Fibroblast of lung (primary cell): ENCODE measurements at regions not wholly inside any gene's neighbourhood (a gene's known extent, or its start where the extent isn't known, plus 50 kb on each side); places are given as distances from the start of the nearest gene placed in this dataset.

Experiments
- DNase-seq, 2 donors: peaks; one replicate each; pipeline versions ENCODE4 v3.0.0 to v3.0.0-alpha.2; 2010; ENCODE audit warnings: low read depth in 2 of 2
- H2AFZ ChIP-seq: 2 replicates; pipeline ENCODE4 v1.5.1; 2012; ENCODE audit warnings: low read length, control low read depth, inconsistent platforms
- H3K27ac ChIP-seq: 2 replicates; pipeline ENCODE4 v1.5.1; 2011; ENCODE audit warnings: low read length, control low read depth; ENCODE audit not compliant: insufficient read depth
- H3K27me3 ChIP-seq: 2 replicates; pipeline ENCODE4 v1.5.1; 2011; ENCODE audit warnings: mild to moderate bottlenecking, low read length; ENCODE audit not compliant: control insufficient read depth, insufficient read depth
- H3K36me3 ChIP-seq: 2 replicates; pipeline ENCODE4 v1.5.1; 2011; ENCODE audit warnings: low read length; ENCODE audit not compliant: control insufficient read depth, insufficient read depth
- H3K4me1 ChIP-seq: 2 replicates; pipeline ENCODE4 v1.5.1; 2011; ENCODE audit warnings: low read length; ENCODE audit not compliant: control insufficient read depth, insufficient read depth; ENCODE audit errors: extremely low read depth
- H3K4me2 ChIP-seq: 2 replicates; pipeline ENCODE4 v1.5.1; 2011; ENCODE audit warnings: low read length, control low read depth; ENCODE audit not compliant: insufficient read depth; ENCODE audit errors: extremely low read depth
- H3K4me3 ChIP-seq, 4 experiments: fragments of 200-600 bp in 1 of 4; sonication (generic) in 1 of 4; replicated peaks in 1 of 4; 2 replicates each; pipeline ENCODE4 v1.5.1; 2011 to 2016; ENCODE audit warnings: low read length in 4 of 4, low read depth in 3 of 4, mild to moderate bottlenecking in 3 of 4, control low read depth in 2 of 4, inconsistent platforms in 1 of 4, mixed read lengths in 1 of 4; ENCODE audit not compliant: insufficient read depth in 1 of 4; ENCODE audit errors: control extremely low read depth in 1 of 4
- H3K79me2 ChIP-seq: 2 replicates; pipeline ENCODE4 v1.5.1; 2012; ENCODE audit warnings: mild to moderate bottlenecking, low read length, inconsistent platforms; ENCODE audit not compliant: control insufficient read depth, insufficient read depth
- H3K9ac ChIP-seq: 2 replicates; pipeline ENCODE4 v1.5.1; 2011; ENCODE audit warnings: mild to moderate bottlenecking, low read length, control low read depth; ENCODE audit not compliant: insufficient read depth
- H3K9me3 ChIP-seq: 2 replicates; pipeline ENCODE4 v1.5.1; 2012; ENCODE audit warnings: low read depth, low read length; ENCODE audit not compliant: control insufficient read depth, insufficient read depth
- H4K20me1 ChIP-seq: 2 replicates; pipeline ENCODE4 v1.5.1; 2011; ENCODE audit warnings: low read length; ENCODE audit not compliant: control insufficient read depth, insufficient read depth; ENCODE audit errors: extremely low read depth
- EZH2 ChIP-seq: IDR thresholded peaks from 2 replicates; pipeline ENCODE4 v1.5.1; 2012; ENCODE audit warnings: low read length, control low read depth, mild to moderate bottlenecking; ENCODE audit errors: missing control alignments
- TF ChIP-seq, protein P1 (sequence below), 2 donors: IDR thresholded peaks in 1 of 2; conservative IDR thresholded peaks in 1 of 2; 1 replicate in 1 of 2; 2 replicates in 1 of 2; pipeline ENCODE4 v1.5.1; 2011 to 2012; ENCODE audit warnings: low read length in 2 of 2, control low read depth in 1 of 2, inconsistent platforms in 1 of 2, low read depth in 1 of 2, mild to moderate bottlenecking in 1 of 2

GRCh38 chr10:130799532-130799931 is 512.0 kb downstream of the TCERG1L start:
- TF ChIP-seq, protein P1, sequence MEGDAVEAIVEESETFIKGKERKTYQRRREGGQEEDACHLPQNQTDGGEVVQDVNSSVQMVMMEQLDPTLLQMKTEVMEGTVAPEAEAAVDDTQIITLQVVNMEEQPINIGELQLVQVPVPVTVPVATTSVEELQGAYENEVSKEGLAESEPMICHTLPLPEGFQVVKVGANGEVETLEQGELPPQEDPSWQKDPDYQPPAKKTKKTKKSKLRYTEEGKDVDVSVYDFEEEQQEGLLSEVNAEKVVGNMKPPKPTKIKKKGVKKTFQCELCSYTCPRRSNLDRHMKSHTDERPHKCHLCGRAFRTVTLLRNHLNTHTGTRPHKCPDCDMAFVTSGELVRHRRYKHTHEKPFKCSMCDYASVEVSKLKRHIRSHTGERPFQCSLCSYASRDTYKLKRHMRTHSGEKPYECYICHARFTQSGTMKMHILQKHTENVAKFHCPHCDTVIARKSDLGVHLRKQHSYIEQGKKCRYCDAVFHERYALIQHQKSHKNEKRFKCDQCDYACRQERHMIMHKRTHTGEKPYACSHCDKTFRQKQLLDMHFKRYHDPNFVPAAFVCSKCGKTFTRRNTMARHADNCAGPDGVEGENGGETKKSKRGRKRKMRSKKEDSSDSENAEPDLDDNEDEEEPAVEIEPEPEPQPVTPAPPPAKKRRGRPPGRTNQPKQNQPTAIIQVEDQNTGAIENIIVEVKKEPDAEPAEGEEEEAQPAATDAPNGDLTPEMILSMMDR (conservative IDR thresholded peaks at IDR 0.05 in 1 of 2, IDR thresholded peaks at IDR 0.05 in 1 of 2; ENCODE audit: low read depth in 1 of 2, low read length in 2 of 2), result no peak
- no peak for TF ChIP-seq EZH2
- Histone ChIP-seq H3K27ac (no peak overlapping the region), H4K20me1 (no peaks in the 10 kb centered on the region), H3K9me3 (no peaks in the 10 kb centered on the region), H3K4me3 (no peak overlapping the region), H3K36me3 (no peaks in the 10 kb centered on the region), H2AFZ (no peak overlapping the region), H3K4me1 (no peaks in the 10 kb centered on the region), H3K27me3 (no peaks in the 10 kb centered on the region), H3K4me2 (no peak overlapping the region), H3K79me2 (no peaks in the 10 kb centered on the region), H3K9ac (no peak overlapping the region)
- no peak for DNase-seq

DNA sequence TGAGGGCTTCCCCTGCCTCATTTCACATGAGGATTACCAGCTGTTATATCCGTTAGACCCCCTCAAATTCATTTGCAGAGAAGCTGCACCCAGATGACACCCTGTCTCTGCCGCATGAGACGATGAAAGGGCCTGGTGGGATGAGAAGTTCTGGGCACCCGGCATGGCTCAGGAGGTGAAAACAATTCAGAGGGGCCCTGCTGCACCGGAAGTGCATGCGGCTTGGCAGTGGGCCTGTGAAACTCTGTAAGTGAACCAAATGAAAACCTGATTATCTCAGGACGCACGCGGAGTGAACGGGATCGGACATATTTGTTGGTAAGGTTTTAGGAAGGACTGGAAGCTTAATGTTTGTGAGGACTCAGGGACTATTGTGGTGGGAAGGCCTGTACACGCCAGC is 511.2 kb downstream of the TCERG1L start:
- TF ChIP-seq, protein P1 (conservative IDR thresholded peaks at IDR 0.05 in 1 of 2, IDR thresholded peaks at IDR 0.05 in 1 of 2; ENCODE audit: low read depth in 1 of 2, low read length in 2 of 2), result no peak
- no peak for TF ChIP-seq EZH2
- no peaks in the 10 kb centered on the region for H3K9me3 ChIP-seq

GRCh38 chr10:130801276-130801675 is 510.2 kb downstream of the TCERG1L start:
- TF ChIP-seq EZH2, result no peak
- TF ChIP-seq, protein P1 (conservative IDR thresholded peaks at IDR 0.05 in 1 of 2, IDR thresholded peaks at IDR 0.05 in 1 of 2; ENCODE audit: low read depth in 1 of 2, low read length in 2 of 2), result no peak
- no peaks in the 10 kb centered on the region for H3K27me3 ChIP-seq
- H3K4me2 ChIP-seq, result no peak overlapping the region
- DNase-seq, result no peak
- no peak overlapping the region for H3K9ac ChIP-seq
- H3K27ac ChIP-seq, result no peak overlapping the region
- no peaks in the 10 kb centered on the region for H3K36me3 ChIP-seq
- no peaks in the 10 kb centered on the region for H3K79me2 ChIP-seq
- no peaks in the 10 kb centered on the region for H4K20me1 ChIP-seq
- no peak overlapping the region for H3K4me3 ChIP-seq
- no peak overlapping the region for H2AFZ ChIP-seq
- no peaks in the 10 kb centered on the region for H3K9me3 ChIP-seq
- no peaks in the 10 kb centered on the region for H3K4me1 ChIP-seq

More for the DNA sequence above, 511.2 kb downstream of the TCERG1L start:
- Histone ChIP-seq H3K36me3 (no peaks in the 10 kb centered on the region), H3K4me2 (no peak overlapping the region), H3K27ac (no peak overlapping the region), H3K4me1 (no peaks in the 10 kb centered on the region), H3K27me3 (no peaks in the 10 kb centered on the region), H4K20me1 (no peaks in the 10 kb centered on the region), H3K9ac (no peak overlapping the region), H3K4me3 (no peak overlapping the region), H2AFZ (no peak overlapping the region), H3K79me2 (no peaks in the 10 kb centered on the region)
- DNase-seq, result no peak
